GM12878 (cell line): ENCODE measurements at regions not wholly inside any gene's neighbourhood (a gene's known extent, or its start where the extent isn't known, plus 50 kb on each side); places are given as distances from the start of the nearest gene placed in this dataset.

Experiments used
- CHD1 ChIP-seq: IDR thresholded peaks from 2 replicates; pipeline ENCODE4 v1.6.1; 2012; ENCODE audit warnings: low read depth, low read length, improper control_type of control experiment
- CTCF ChIP-seq, 3 experiments: IDR thresholded peaks in 2 of 3; conservative IDR thresholded peaks in 1 of 3; 2 replicates each; pipeline ENCODE4 v1.5.1; 2011; ENCODE audit warnings: low read depth in 3 of 3, low read length in 3 of 3, mild to moderate bottlenecking in 3 of 3, control low read depth in 2 of 3, moderate library complexity in 2 of 3, inconsistent platforms in 1 of 3, mixed read lengths in 1 of 3; ENCODE audit not compliant: control insufficient read depth in 2 of 3, insufficient read depth in 1 of 3; ENCODE audit errors: extremely low read depth in 1 of 3
- EZH2 ChIP-seq: IDR thresholded peaks from 2 replicates; pipeline ENCODE4 v1.6.1; 2012; ENCODE audit warnings: low read depth, mild to moderate bottlenecking, control low read depth, inconsistent platforms, low read length, borderline replicate concordance; ENCODE audit not compliant: control insufficient read depth
- NR2C2 ChIP-seq: IDR thresholded peaks from 2 replicates; pipeline ENCODE4 v1.6.1; 2011; ENCODE audit warnings: borderline replicate concordance, low read depth; ENCODE audit not compliant: control insufficient read depth, insufficient read length
- POLR2A ChIP-seq: IDR thresholded peaks from 2 replicates; pipeline ENCODE4 v1.6.1; 2011; ENCODE audit warnings: low read depth, mild to moderate bottlenecking, low read length
- POLR2AphosphoS5 ChIP-seq: IDR thresholded peaks from 2 replicates; pipeline ENCODE4 v1.6.1; 2011; ENCODE audit warnings: mild to moderate bottlenecking, low read length, inconsistent platforms
- RAD21 ChIP-seq: IDR thresholded peaks from 2 replicates; pipeline ENCODE4 v1.6.1; 2011; ENCODE audit warnings: mild to moderate bottlenecking, low read depth, low read length, moderate library complexity; ENCODE audit not compliant: insufficient read depth
- SIN3A ChIP-seq: IDR thresholded peaks from 2 replicates; pipeline ENCODE4 v1.6.1; 2012; ENCODE audit warnings: low read depth, low read length, improper control_type of control experiment
- SREBF2 ChIP-seq: IDR thresholded peaks from 2 replicates; pipeline ENCODE4 v1.6.1; 2012; ENCODE audit warnings: mild to moderate bottlenecking, low read length
- YY1 ChIP-seq: IDR thresholded peaks from 2 replicates; pipeline ENCODE4 v1.6.1; 2011; ENCODE audit warnings: low read depth, mild to moderate bottlenecking, low read length

- TF ChIP-seq SIN3A (no peak), POLR2AphosphoS5 (no peak), RAD21 (no peak), SREBF2 (no peak), POLR2A (no peak), YY1 (no peak), CHD1 (no peak), CTCF (IDR thresholded peaks at IDR 0.05 in 2 of 3, conservative IDR thresholded peaks at IDR 0.05 in 1 of 3; ENCODE audit: control insufficient read depth in 2 of 3, extremely low read depth in 1 of 3, insufficient read depth in 1 of 3, low read depth in 3 of 3, low read length in 3 of 3) (no peak), EZH2 (no peak), NR2C2 (no peak)
Observed at GRCh38 chrX:117765211-117765610, 351.4 kb downstream of the KLHL13 start.
